ENCODE measurements at regions not wholly inside any gene's neighbourhood (a gene's known extent, or its start where the extent isn't known, plus 50 kb on each side); places are given as distances from the start of the nearest gene placed in this dataset.

- TF ChIP-seq POLR2A (IDR thresholded peaks at IDR 0.05), result no peak
- TF ChIP-seq, protein P1, sequence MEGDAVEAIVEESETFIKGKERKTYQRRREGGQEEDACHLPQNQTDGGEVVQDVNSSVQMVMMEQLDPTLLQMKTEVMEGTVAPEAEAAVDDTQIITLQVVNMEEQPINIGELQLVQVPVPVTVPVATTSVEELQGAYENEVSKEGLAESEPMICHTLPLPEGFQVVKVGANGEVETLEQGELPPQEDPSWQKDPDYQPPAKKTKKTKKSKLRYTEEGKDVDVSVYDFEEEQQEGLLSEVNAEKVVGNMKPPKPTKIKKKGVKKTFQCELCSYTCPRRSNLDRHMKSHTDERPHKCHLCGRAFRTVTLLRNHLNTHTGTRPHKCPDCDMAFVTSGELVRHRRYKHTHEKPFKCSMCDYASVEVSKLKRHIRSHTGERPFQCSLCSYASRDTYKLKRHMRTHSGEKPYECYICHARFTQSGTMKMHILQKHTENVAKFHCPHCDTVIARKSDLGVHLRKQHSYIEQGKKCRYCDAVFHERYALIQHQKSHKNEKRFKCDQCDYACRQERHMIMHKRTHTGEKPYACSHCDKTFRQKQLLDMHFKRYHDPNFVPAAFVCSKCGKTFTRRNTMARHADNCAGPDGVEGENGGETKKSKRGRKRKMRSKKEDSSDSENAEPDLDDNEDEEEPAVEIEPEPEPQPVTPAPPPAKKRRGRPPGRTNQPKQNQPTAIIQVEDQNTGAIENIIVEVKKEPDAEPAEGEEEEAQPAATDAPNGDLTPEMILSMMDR (IDR thresholded peaks at IDR 0.05 in 8 of 11, conservative IDR thresholded peaks at IDR 0.05 in 3 of 11), result peak; percentile 59 to 84 (median 79)
Measured at GRCh38 chr1:101309334-101310311, 72.8 kb downstream of the S1PR1 start.
